ENCODE measurements at regions not wholly inside any gene's neighbourhood (a gene's known extent, or its start where the extent isn't known, plus 50 kb on each side); places are given as distances from the start of the nearest gene placed in this dataset.

DNA sequence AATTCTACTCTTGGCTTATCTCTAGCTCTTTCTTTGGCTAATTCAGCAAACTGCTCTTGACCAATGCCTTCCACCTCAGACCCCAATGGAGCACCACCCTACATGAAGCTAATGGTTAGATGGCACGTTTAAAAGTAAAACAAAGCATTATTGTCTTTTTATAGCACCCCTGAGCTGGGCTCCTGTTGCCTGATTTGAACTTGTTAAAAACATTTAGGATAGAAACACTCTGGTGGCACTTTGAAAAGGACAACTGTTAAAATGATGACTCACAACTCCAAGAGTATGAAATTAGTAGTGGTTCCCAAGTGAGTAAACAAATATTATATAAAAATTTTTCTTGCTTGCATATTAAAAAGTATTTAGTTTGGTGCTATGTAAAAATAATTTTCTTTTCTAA lies 299.6 kb upstream of the DCN start:
- DNase-seq: no peak
- intact Hi-C loops (cut with DNase I; ENCODE audit: low total_unique reads): no loop called here
- Histone ChIP-seq H3K4me1 (no peaks in the 10 kb centered on the region), H3K9me3 (peaks cover 0 to 8% (median 2%) of the 10 kb centered on the region in 8 donors), H3K27me3 (replicated peaks in 1 of 7) (no peaks in the 10 kb centered on the region), H3K27ac (no peak overlapping the region), H3K4me3 (no peak overlapping the region), H3K36me3 (no peaks in the 10 kb centered on the region)
- TF ChIP-seq POLR2A (IDR thresholded peaks at IDR 0.05): no peak
- 45 to 79% (median 64%) methylated on average over 1 of the region's 1 CpG for WGBS, 5 donors

DNA sequence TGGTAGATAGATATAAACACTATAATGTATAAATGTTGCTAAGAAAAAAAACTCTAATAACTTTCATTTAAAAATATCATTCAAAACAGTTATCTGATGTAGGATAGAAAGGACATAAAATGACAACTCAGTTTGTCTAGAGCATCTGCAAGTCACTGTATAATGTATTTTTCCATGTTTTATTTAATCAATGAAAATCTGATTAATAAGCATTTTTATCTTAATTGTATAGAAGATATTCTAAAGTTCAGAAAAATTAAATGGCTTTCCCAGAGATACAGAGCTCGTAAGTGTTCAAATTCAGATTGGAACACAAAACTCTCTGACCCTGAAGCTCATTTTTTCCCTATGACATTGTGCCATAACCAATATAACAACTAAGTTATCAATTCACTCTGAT lies 295.9 kb upstream of the DCN start:
- Histone ChIP-seq H3K4me1 (no peaks in the 10 kb centered on the region), H3K4me3 (no peak overlapping the region), H3K27me3 (replicated peaks in 1 of 7) (no peaks in the 10 kb centered on the region), H3K36me3 (no peaks in the 10 kb centered on the region), H3K27ac (no peak overlapping the region), H3K9me3 (peaks cover 0 to 2% (median 0%) of the 10 kb centered on the region in 8 donors)
- TF ChIP-seq POLR2A (IDR thresholded peaks at IDR 0.05) (no peak), POLR2AphosphoS5 (IDR thresholded peaks at IDR 0.05) (no peak)
- TF ChIP-seq, protein P1, sequence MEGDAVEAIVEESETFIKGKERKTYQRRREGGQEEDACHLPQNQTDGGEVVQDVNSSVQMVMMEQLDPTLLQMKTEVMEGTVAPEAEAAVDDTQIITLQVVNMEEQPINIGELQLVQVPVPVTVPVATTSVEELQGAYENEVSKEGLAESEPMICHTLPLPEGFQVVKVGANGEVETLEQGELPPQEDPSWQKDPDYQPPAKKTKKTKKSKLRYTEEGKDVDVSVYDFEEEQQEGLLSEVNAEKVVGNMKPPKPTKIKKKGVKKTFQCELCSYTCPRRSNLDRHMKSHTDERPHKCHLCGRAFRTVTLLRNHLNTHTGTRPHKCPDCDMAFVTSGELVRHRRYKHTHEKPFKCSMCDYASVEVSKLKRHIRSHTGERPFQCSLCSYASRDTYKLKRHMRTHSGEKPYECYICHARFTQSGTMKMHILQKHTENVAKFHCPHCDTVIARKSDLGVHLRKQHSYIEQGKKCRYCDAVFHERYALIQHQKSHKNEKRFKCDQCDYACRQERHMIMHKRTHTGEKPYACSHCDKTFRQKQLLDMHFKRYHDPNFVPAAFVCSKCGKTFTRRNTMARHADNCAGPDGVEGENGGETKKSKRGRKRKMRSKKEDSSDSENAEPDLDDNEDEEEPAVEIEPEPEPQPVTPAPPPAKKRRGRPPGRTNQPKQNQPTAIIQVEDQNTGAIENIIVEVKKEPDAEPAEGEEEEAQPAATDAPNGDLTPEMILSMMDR (IDR thresholded peaks at IDR 0.05 in 8 of 11, conservative IDR thresholded peaks at IDR 0.05 in 3 of 11): no peak
- intact Hi-C loops (cut with DNase I; ENCODE audit: low total_unique reads): no loop called here
- WGBS, 5 donors: 78 to 92% (median 89%) methylated on average over 1 of the region's 1 CpG
- no peak for DNase-seq

GRCh38 chr12:91467686-91468085 lies 285.1 kb upstream of the DCN start:
- intact Hi-C loops (cut with DNase I; ENCODE audit: low total_unique reads): no loop called here
- Histone ChIP-seq H3K27me3 (replicated peaks in 1 of 7) (no peaks in the 10 kb centered on the region), H3K36me3 (no peaks in the 10 kb centered on the region), H3K27ac (no peak overlapping the region), H3K9me3 (peaks cover 0 to 13% (median 0%) of the 10 kb centered on the region in 8 donors), H3K4me3 (no peak overlapping the region), H3K4me1 (no peaks in the 10 kb centered on the region)
- WGBS, 5 donors: 86 to 92% (median 89%) methylated on average over 4 of the region's 4 CpGs
- no peak for DNase-seq
- TF ChIP-seq, protein P1 (IDR thresholded peaks at IDR 0.05 in 8 of 11, conservative IDR thresholded peaks at IDR 0.05 in 3 of 11): no peak

- Histone ChIP-seq H3K4me3 (no peak overlapping the region), H3K9me3 (peaks cover 0 to 13% (median 2%) of the 10 kb centered on the region in 8 donors), H3K27me3 (replicated peaks in 1 of 7) (no peaks in the 10 kb centered on the region), H3K36me3 (no peaks in the 10 kb centered on the region), H3K4me1 (no peaks in the 10 kb centered on the region), H3K27ac (no peak overlapping the region)
- intact Hi-C loops (cut with DNase I; ENCODE audit: low total_unique reads): no loop called here
- DNase-seq: no peak
- 76 to 94% (median 91%) methylated on average over 1 of the region's 1 CpG for WGBS, 5 donors
- TF ChIP-seq POLR2A (IDR thresholded peaks at IDR 0.05) (no peak), POLR2AphosphoS5 (IDR thresholded peaks at IDR 0.05) (no peak)
- TF ChIP-seq, protein P1 (IDR thresholded peaks at IDR 0.05 in 8 of 11, conservative IDR thresholded peaks at IDR 0.05 in 3 of 11): no peak
Measured at GRCh38 chr12:91461061-91461460, 278.4 kb upstream of the DCN start.

DNA sequence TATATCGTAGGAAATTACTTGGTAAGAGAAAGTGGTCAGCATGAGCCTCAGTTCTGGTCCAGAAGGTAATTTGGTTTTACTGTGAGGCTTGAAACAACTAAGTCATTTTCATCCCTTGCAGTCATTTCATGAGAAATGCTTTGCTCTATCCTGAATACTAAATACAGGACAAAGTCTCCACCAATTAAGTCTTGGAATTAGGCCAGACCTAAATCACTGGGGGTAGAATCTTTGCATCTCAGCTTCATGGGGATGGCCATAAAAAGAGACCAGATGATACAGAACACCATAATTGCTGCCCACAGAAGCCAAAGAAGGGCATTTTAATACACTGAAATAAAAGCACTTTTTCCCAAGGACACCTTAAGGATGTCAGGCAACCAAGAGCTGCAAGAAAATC lies 277.9 kb upstream of the DCN start:
- intact Hi-C loops (cut with DNase I; ENCODE audit: low total_unique reads): no loop called here

More for the DNA sequence above, 277.9 kb upstream of the DCN start:
- DNase-seq: no peak
- 68 to 89% (median 88%) methylated on average over 1 of the region's 1 CpG for WGBS, 5 donors
- Histone ChIP-seq H3K4me1 (no peaks in the 10 kb centered on the region), H3K36me3 (no peaks in the 10 kb centered on the region), H3K27me3 (replicated peaks in 1 of 7) (no peaks in the 10 kb centered on the region), H3K9me3 (peaks cover 0 to 10% (median 2%) of the 10 kb centered on the region in 8 donors), H3K4me3 (no peak overlapping the region), H3K27ac (no peak overlapping the region)
- TF ChIP-seq POLR2AphosphoS5 (IDR thresholded peaks at IDR 0.05) (no peak), POLR2A (IDR thresholded peaks at IDR 0.05) (no peak)
